Naive thymus-derived CD8-positive, alpha-beta T cell (primary cell): ENCODE measurements at regions not wholly inside any gene's neighbourhood (a gene's known extent, or its start where the extent isn't known, plus 50 kb on each side); places are given as distances from the start of the nearest gene placed in this dataset.
"Not testable (repeated sequence)": the region's sequence is repeated elsewhere in the genome, so short reads cannot be mapped to it uniquely, and the experiment has no call there.

Experiments
- ATAC-seq, 2 donors: fragments of 150-1000 bp; cut with Tn5 transposase in 1 of 2; sonication (Bioruptor Pico), chemical (Tn5 transposase) in 1 of 2; 1 replicate in 1 of 2; 2 replicates in 1 of 2; pipeline ENCODE4 v1.10.0; 2021; ENCODE audit warnings: mild to moderate bottlenecking in 2 of 2, moderate library complexity in 2 of 2
- POLR2A ChIA-PET: fragments of 350-600 bp; sonication (Branson Sonifier 250); formaldehyde crosslinking; loops from one replicate; lab custom pipeline; 2021; ENCODE audit warnings: antibody characterized with exemption; lab: Charles Lee
- DNase-seq, 10 donors: peaks; one replicate each; pipeline versions ENCODE4 v3.0.0 to v3.0.0-alpha.2; 2020 to 2022
- H3K27ac Mint-ChIP-seq, 10 donors: one replicate each; pipeline ENCODE4 v1.8.0; 2020 to 2022; ENCODE audit warnings: mild to moderate bottlenecking in 10 of 10, mixed read lengths in 10 of 10, moderate library complexity in 4 of 10, inconsistent platforms in 1 of 10
- H3K27me3 Mint-ChIP-seq, 5 donors: one replicate each; pipeline ENCODE4 v1.8.0; 2021 to 2022; ENCODE audit warnings: mixed read lengths in 5 of 5
- H3K36me3 Mint-ChIP-seq, 3 donors: one replicate each; pipeline ENCODE4 v1.8.0; 2020 to 2022; ENCODE audit warnings: mixed read lengths in 3 of 3, mild to moderate bottlenecking in 2 of 3, inconsistent platforms in 1 of 3
- H3K4me1 Mint-ChIP-seq, 4 donors: one replicate each; pipeline ENCODE4 v1.8.0; 2021 to 2022; ENCODE audit warnings: mixed read lengths in 4 of 4
- H3K4me3 Mint-ChIP-seq, 10 donors: one replicate each; pipeline ENCODE4 v1.8.0; 2020 to 2022; ENCODE audit warnings: mild to moderate bottlenecking in 10 of 10, mixed read lengths in 10 of 10, moderate library complexity in 6 of 10, inconsistent platforms in 1 of 10
- H3K9me3 Mint-ChIP-seq, 9 donors: one replicate each; pipeline ENCODE4 v1.8.0; 2020 to 2022; ENCODE audit warnings: mixed read lengths in 9 of 9, mild to moderate bottlenecking in 3 of 9, inconsistent platforms in 1 of 9, moderate library complexity in 1 of 9

DNA sequence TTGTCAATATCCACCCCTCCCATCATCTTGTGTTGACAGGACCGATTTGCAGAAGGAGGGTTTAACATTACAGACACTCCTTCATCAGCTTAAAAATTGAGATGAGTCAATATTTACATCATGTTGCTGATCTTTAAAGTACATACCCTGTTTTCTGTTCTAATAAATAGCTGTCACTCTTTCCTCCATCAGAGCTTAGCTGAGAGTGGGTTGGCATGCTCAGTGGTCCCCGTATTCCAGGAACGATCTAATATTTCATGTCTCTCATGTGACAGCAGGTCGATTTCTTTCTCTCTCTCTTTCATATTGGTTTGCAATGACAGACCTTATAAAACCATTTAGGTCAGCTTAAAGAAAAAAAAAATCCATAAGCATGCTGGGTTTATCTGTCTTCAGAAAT is 950.6 kb downstream of the GALC start:
- POLR2A ChIA-PET = no interaction called here
- no peaks in the 10 kb centered on the region for H3K4me1 Mint-ChIP-seq
- no peak overlapping the region for H3K4me3 Mint-ChIP-seq
- no peak overlapping the region for H3K27ac Mint-ChIP-seq
- peaks cover 0 to 38% (median 6%) of the 10 kb centered on the region in 9 donors for H3K9me3 Mint-ChIP-seq
- no peaks in the 10 kb centered on the region for H3K27me3 Mint-ChIP-seq
- H3K36me3 Mint-ChIP-seq = no peaks in the 10 kb centered on the region
- no peak for ATAC-seq
- no peak for DNase-seq

DNA sequence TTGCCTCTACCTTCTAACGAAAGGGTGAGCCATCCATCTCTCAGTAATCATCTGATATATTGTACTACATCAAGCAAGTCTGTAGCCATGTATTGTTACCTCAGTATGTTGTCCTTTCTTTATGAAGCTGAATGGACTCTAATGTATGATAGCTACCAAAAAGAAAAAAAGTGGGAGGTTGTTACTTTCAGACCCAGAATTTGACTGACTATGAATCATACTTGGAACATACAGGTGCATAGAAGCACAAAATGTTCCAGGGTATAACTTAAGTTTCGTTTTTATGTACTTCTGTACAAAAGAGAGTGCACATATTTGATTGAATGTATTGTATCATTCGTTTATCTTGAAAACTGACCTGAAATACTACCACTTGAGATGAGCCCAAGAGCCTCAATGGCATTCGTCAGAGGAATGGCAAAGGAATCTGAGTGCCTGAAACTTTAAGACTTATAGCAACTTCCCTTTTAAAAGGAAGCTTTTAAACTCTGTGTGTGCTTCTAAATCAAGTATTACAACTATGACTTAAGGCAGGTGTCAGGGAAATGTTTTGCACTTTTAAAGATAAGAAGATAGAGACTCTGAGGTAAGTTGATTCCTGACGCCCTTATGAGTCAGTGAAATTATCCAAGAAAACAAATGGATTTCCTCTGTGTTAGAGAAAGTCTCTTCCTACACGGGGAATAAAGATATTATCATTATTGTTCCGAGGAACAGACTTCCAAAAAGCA is 951.5 kb downstream of the GALC start:
- POLR2A ChIA-PET = no interaction called here
- Mint-ChIP-seq H3K9me3 (peaks cover 0 to 38% (median 5%) of the 10 kb centered on the region in 9 donors), H3K27me3 (no peaks in the 10 kb centered on the region), H3K4me1 (no peaks in the 10 kb centered on the region), H3K36me3 (no peaks in the 10 kb centered on the region), H3K4me3 (no peak overlapping the region), H3K27ac (no peak overlapping the region)
- DNase-seq (no peak), ATAC-seq (no peak)

DNA sequence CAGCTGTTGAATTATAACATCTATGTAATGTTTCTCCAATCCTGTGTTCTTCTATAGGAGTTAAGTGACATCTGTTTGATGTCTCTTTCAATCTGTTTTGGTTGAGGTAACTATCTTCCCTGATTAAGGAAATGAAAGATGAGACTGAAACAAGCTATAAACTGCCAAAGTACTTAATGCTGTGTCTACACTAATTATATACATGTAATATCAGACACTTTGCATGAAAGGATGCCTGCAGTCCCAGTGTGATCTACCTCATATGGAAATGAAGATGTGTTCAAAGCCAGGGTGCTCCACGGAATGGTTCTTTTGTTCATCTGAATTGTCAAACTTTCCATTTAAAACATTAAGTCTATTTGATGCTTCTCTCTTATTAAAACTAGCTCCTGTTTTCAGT is 958.3 kb downstream of the GALC start:
- Mint-ChIP-seq H3K9me3 (peaks cover 0 to 26% (median 4%) of the 10 kb centered on the region in 9 donors), H3K4me3 (no peak overlapping the region), H3K36me3 (no peaks in the 10 kb centered on the region), H3K27ac (no peak overlapping the region), H3K27me3 (peaks cover 0 to 2% (median 0%) of the 10 kb centered on the region in 5 donors), H3K4me1 (no peaks in the 10 kb centered on the region)
- POLR2A ChIA-PET = no interaction called here
- DNase-seq = no peak
- ATAC-seq = no peak

DNA sequence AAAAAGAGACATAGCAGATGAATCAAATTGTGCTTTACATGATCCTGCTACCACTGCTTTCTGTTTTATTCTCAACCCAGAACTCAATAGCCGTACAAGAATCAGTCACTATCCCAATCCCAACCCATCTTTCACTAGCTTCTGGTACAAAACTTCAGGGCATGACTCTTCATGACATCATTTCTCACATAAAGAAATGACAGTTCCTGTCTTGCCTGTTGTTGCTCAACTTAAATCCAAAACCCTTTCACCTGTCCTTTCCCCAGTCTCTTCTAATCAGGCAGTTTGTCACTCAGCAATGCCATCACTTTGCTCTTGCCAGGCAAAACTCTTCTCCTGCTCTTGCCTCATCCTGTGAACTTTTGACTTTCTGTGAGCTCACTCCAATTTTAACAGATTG is 962.8 kb downstream of the GALC start:
- POLR2A ChIA-PET = no interaction called here
- H3K4me1 Mint-ChIP-seq = no peaks in the 10 kb centered on the region
- H3K27me3 Mint-ChIP-seq = peaks cover 0 to 2% (median 0%) of the 10 kb centered on the region in 5 donors
- peaks cover 0 to 27% (median 2%) of the 10 kb centered on the region in 9 donors for H3K9me3 Mint-ChIP-seq
- H3K36me3 Mint-ChIP-seq = no peaks in the 10 kb centered on the region
- no peak for DNase-seq
- H3K4me3 Mint-ChIP-seq = no peak overlapping the region
- no peak for ATAC-seq
- no peak overlapping the region for H3K27ac Mint-ChIP-seq

DNA sequence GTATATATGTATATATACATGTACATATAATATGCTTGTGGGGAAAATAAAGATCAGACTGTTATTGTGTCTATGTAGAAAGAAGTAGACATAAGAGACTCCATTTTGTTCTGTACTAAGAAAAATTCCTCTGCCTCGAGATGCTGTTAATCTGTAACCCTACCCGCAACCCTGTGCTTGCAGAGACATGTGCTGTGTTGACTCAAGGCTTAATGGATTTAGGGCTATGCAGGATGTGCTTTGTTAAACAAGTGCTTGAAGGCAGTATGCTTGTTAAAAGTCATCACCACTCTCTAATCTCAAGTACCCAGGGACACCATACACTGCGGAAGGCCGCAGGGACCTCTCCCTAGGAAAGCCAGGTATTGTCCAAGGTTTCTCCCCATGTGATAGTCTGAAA is 972.9 kb downstream of the GALC start:
- H3K27me3 Mint-ChIP-seq, DNase-seq, ATAC-seq, POLR2A ChIA-PET, H3K4me1 Mint-ChIP-seq, H3K27ac Mint-ChIP-seq, H3K36me3 Mint-ChIP-seq, H3K4me3 Mint-ChIP-seq: not testable (repeated sequence)
- peaks cover 0 to 15% (median 4%) of the 10 kb centered on the region in 9 donors for H3K9me3 Mint-ChIP-seq

DNA sequence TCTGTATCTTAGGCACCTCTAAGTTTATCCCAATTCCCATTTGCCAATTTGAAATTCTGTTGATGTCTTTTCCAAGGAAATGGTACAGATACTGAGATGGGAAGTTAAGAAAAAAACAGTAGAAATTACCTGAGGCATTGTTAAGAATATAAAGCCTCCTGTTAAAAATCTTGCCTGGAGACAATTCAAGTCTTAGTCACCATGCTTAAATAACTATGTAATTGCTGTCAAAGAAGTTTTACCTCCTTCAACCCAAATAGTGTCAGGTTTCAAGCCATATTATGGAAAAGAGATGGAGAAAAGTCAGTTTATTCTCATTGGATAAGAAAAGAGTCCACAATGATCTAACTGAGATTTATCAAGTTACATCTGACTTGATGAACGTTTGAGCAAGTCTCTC is 974.7 kb downstream of the GALC start:
- DNase-seq (no peak), ATAC-seq (no peak)
- H3K27ac Mint-ChIP-seq = no peak overlapping the region
- no peaks in the 10 kb centered on the region for H3K36me3 Mint-ChIP-seq
- POLR2A ChIA-PET = no interaction called here
- H3K4me1 Mint-ChIP-seq = no peaks in the 10 kb centered on the region
- H3K9me3 Mint-ChIP-seq = peaks cover 0 to 15% (median 4%) of the 10 kb centered on the region in 9 donors
- no peak overlapping the region for H3K4me3 Mint-ChIP-seq
- no peaks in the 10 kb centered on the region for H3K27me3 Mint-ChIP-seq

DNA sequence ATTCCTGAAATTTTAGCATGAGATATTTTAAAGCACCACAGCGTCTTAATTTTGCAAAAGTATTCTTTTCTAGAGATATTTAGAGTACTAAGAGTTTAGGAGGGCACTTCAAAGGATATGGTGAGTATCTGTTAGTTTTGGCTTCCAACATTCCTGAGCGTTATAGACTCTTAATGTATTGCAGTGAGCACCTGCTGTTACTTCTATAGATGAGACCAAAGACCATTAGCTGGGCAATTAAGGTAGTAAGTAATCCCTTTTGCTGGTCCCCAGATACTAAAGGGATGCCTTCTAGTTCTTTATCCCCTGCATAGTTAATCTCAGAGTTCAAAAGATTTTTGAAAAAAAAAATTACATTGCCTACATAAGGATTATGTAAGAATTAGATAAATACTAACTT is 975.6 kb downstream of the GALC start:
- Mint-ChIP-seq H3K27me3 (no peaks in the 10 kb centered on the region), H3K9me3 (peaks cover 0 to 15% (median 4%) of the 10 kb centered on the region in 9 donors)

DNA sequence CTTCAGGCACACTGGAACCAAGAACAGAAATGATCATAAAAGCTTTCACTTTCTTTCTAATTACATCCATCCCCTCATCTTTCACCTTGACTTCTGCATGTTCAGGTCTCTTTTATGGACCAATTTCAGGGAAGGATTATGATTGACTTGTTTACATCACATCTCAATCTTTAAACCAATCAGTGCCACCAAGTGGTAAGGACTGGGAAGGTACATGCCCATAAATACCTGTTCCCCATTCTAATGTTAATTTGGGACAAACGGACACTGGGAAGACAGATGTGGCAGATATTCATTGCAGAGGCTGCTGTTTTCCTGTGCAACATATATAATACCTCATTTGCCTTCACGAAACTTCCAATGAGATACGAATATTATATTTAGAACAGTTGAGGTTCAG is 978.1 kb downstream of the GALC start:
- Mint-ChIP-seq H3K27ac (no peak overlapping the region), H3K4me1 (no peaks in the 10 kb centered on the region), H3K4me3 (no peak overlapping the region), H3K27me3 (no peaks in the 10 kb centered on the region), H3K36me3 (no peaks in the 10 kb centered on the region), H3K9me3 (peaks cover 0 to 16% (median 3%) of the 10 kb centered on the region in 9 donors)
- DNase-seq = no peak
- ATAC-seq = no peak
- POLR2A ChIA-PET = no interaction called here

More for the DNA sequence above, 975.6 kb downstream of the GALC start:
- no peak overlapping the region for H3K27ac Mint-ChIP-seq
- H3K36me3 Mint-ChIP-seq = no peaks in the 10 kb centered on the region
- DNase-seq (no peak), ATAC-seq (no peak)
- POLR2A ChIA-PET = no interaction called here
- no peaks in the 10 kb centered on the region for H3K4me1 Mint-ChIP-seq
- no peak overlapping the region for H3K4me3 Mint-ChIP-seq

DNA sequence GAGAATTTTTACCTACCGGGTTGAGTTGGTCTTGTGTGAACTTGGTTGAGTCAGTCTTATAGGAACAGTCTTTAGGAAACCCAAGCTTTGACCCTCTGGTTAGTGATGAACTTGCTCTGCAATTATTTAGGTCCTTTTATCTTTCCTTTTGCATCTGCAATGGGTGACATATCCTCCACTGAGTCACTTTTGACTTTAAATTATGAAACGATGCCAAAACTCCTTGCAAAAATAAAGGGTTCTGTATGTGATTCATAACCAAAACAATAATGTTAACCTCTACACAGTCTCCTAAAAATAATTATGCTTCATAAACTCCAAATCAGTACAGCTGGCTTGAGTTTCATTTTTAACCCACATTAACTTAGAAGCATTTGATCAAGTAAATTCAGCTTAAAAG is 979.4 kb downstream of the GALC start:
- no peak for DNase-seq
- H3K36me3 Mint-ChIP-seq = no peaks in the 10 kb centered on the region
- ATAC-seq = no peak
- POLR2A ChIA-PET = no interaction called here
- no peaks in the 10 kb centered on the region for H3K4me1 Mint-ChIP-seq
- no peaks in the 10 kb centered on the region for H3K27me3 Mint-ChIP-seq
- H3K9me3 Mint-ChIP-seq = peaks cover 0 to 16% (median 3%) of the 10 kb centered on the region in 9 donors
- H3K4me3 Mint-ChIP-seq = no peak overlapping the region
- no peak overlapping the region for H3K27ac Mint-ChIP-seq

DNA sequence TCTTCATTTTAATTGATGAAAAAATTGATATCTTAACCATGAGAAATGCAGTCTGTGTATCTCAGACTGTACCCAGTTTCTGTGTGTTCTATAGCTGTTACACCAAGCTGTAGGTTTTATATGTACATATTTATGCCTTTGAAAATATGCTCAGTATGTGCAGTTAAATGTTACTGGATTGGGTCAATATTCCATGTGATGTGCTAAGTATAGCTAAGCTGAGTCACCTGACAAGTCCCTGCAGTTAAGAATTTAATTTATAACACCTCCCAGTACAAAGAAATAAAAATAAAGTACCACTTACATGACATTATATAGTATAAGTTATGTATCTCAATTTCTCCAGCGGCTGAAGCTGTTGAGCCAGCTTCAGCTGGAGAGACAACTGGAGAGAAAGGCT is 984.0 kb downstream of the GALC start:
- POLR2A ChIA-PET = no interaction called here
- Mint-ChIP-seq H3K4me3 (no peak overlapping the region), H3K36me3 (no peaks in the 10 kb centered on the region), H3K4me1 (no peaks in the 10 kb centered on the region), H3K27me3 (no peaks in the 10 kb centered on the region), H3K27ac (no peak overlapping the region), H3K9me3 (peaks cover 0 to 18% (median 5%) of the 10 kb centered on the region in 9 donors)
- ATAC-seq (no peak), DNase-seq (no peak)

DNA sequence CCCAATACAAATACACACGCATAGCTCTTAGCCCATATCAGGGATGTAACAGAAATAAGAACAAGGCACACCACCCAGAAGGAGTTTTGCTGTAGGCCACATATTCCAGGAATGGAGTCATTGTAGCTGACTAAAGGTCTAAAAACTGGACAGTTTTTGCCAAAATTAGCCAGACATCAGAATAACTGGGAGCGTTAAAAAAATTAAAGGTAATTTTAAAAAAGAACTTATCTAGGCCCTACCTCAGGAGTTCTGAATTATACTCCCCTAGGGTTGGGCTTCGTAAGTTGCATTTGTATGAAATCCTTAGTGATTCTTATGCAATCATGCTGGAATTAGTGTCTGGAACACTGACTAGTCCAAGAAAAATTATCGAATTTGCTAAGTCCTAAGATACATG is 987.7 kb downstream of the GALC start:
- ATAC-seq (no peak), DNase-seq (no peak)
- peaks cover 0 to 25% (median 5%) of the 10 kb centered on the region in 9 donors for H3K9me3 Mint-ChIP-seq
- no peaks in the 10 kb centered on the region for H3K27me3 Mint-ChIP-seq
- no peaks in the 10 kb centered on the region for H3K36me3 Mint-ChIP-seq
- no peak overlapping the region for H3K4me3 Mint-ChIP-seq
- POLR2A ChIA-PET = no interaction called here
- H3K27ac Mint-ChIP-seq = no peak overlapping the region
- no peaks in the 10 kb centered on the region for H3K4me1 Mint-ChIP-seq

DNA sequence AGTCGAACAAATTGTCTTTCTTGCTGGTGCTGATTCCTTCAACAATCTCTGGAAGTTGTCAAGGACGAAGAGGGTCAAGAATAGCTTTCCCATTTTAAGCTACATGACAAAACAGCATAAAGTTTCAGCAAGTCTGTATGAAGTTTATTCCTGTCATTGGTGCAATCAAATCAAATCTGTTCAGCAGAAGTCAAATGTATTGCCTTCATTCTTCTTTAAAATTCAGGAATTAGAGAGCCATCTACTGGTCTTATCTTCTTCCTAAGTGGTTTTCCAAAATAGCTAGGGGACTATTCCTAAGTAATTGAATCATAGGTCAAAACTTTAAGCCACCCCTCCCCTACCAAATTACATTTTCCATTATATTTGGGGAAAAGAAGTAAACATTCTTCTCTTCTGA is 990.2 kb downstream of the GALC start:
- H3K4me3 Mint-ChIP-seq = no peak overlapping the region
- no peak overlapping the region for H3K27ac Mint-ChIP-seq
- no peak for ATAC-seq
- no peaks in the 10 kb centered on the region for H3K36me3 Mint-ChIP-seq
- H3K9me3 Mint-ChIP-seq = peaks cover 0 to 20% (median 4%) of the 10 kb centered on the region in 9 donors
- no peaks in the 10 kb centered on the region for H3K4me1 Mint-ChIP-seq
- no peaks in the 10 kb centered on the region for H3K27me3 Mint-ChIP-seq
- POLR2A ChIA-PET = no interaction called here
- no peak for DNase-seq

DNA sequence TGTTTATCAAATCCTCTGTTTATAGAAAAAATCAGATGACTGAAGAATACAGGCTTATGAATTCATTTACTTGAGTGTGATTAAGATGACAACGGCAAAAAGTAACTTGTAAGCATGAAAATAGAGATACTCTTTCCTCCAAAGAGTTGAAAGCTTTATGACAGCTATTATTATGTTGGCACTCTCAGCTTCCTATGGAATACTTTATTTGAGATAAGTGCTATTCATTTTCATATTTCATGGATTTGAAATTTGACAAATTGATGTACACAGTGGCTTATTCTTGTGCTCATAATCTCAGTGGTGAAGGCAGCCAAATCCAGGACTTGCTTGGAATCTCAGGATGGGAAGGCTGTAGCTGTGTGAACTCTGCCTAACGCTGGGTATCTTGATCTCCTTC is 991.6 kb downstream of the GALC start:
- POLR2A ChIA-PET = no interaction called here
- no peak for DNase-seq
- no peaks in the 10 kb centered on the region for H3K27me3 Mint-ChIP-seq
- H3K36me3 Mint-ChIP-seq = no peaks in the 10 kb centered on the region
- no peak overlapping the region for H3K4me3 Mint-ChIP-seq
- no peak for ATAC-seq
- peaks cover 0 to 8% (median 1%) of the 10 kb centered on the region in 9 donors for H3K9me3 Mint-ChIP-seq
- no peaks in the 10 kb centered on the region for H3K4me1 Mint-ChIP-seq
- no peak overlapping the region for H3K27ac Mint-ChIP-seq

DNA sequence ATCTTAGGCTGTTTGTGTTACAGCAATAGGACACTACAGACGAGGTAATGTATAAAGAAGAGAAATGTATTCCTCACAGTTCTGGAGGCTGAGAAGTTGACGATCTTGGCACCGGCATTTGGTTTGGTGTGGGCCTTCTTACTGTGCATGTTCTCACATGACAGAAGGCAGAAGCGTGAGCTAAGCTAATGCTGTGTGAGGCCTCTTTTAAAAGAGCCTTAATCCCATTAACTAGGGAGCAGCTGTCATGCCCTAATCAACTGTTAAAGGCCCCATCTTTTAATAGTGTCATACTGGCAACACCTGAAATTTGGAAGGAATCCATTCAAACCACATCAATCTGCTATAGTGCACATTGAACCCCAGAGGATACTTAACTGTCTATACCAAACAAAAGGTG is 992.9 kb downstream of the GALC start:
- H3K27ac Mint-ChIP-seq = no peak overlapping the region
- POLR2A ChIA-PET = no interaction called here
- H3K4me3 Mint-ChIP-seq = no peak overlapping the region
- H3K27me3 Mint-ChIP-seq = no peaks in the 10 kb centered on the region
- no peaks in the 10 kb centered on the region for H3K4me1 Mint-ChIP-seq
- ATAC-seq = no peak
- no peaks in the 10 kb centered on the region for H3K36me3 Mint-ChIP-seq
- no peak for DNase-seq
- H3K9me3 Mint-ChIP-seq = peaks cover 0 to 8% (median 2%) of the 10 kb centered on the region in 9 donors
